GM19372 (cell line): ENCODE measurements at regions not wholly inside any gene's neighbourhood (a gene's known extent, or its start where the extent isn't known, plus 50 kb on each side); places are given as distances from the start of the nearest gene placed in this dataset.
"Not testable (repeated sequence)": the region's sequence is repeated elsewhere in the genome, so short reads cannot be mapped to it uniquely, and the experiment has no call there.

Source experiments
- ATAC-seq: cut with Tn5 transposase; IDR thresholded peaks from one replicate; pipeline ENCODE4 v1.9.1; 2021; ENCODE audit warnings: mild to moderate bottlenecking, low read depth, moderate library complexity; ENCODE audit not compliant: unreplicated experiment

GRCh38 chr4:27616166-27616565 lies 755.5 kb downstream of the STIM2 start:
- no peak for ATAC-seq

DNA sequence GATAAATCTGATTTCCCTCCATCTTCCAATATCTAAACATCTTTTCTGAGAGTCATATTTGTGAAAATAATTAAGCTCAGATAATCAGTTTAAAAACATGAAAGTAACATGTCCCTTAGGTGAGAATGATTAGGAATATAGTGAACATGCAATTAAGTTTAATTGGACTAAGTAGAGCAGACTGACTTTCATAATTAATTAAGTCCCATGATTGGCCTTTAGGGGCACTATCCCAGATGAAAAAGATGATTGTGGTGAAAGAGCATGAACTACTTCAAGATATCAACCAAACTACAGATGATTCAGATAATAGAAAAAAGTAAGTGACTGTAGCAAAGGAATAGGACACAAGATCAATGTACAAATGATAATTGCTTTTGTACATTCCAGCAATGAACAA lies 758.8 kb downstream of the STIM2 start:
- ATAC-seq, result no peak

DNA sequence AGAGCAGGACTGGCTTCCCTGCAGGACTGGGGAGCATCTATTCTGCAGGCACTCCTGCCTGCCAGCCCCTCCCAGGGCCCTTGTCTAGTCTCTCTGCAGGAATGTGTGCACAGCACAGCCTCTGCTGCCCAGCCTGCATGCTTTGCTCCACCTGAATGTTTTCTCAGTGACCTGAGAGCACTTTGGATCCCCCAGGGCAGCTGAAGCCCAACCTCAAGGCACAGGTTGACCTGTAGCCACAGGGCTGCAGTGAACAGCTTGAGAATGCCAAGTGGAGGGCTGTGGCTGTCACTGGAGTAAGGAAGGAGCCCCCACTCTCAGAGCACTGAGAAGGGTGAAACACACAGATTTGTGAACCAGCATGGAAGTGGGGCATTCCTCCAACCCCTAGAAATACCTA lies 760.2 kb downstream of the STIM2 start:
- ATAC-seq, result no peak

DNA sequence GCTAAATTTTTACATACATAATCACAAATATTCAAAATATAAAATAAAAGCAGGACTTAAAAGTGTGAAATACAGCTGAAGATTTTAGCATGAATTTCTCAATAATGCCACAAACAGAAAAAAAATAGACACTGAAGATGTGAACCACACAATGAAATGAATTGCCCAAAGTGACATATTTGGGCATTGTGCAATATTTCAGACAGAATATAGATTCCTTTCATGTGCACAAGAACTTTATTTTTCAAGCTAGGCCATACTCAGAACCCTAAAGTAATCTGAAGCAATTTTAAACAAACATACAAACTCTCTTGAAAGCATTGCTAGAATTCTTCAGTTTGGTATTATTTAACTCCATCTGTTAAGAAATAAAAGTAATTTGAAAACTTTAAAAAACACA lies 764.1 kb downstream of the STIM2 start:
- no peak for ATAC-seq

- ATAC-seq, result no peak
Measured at GRCh38 chr4:27628609-27629008, 768.0 kb downstream of the STIM2 start.

GRCh38 chr4:27629532-27630225 lies 769.0 kb downstream of the STIM2 start:
- no peak for ATAC-seq

DNA sequence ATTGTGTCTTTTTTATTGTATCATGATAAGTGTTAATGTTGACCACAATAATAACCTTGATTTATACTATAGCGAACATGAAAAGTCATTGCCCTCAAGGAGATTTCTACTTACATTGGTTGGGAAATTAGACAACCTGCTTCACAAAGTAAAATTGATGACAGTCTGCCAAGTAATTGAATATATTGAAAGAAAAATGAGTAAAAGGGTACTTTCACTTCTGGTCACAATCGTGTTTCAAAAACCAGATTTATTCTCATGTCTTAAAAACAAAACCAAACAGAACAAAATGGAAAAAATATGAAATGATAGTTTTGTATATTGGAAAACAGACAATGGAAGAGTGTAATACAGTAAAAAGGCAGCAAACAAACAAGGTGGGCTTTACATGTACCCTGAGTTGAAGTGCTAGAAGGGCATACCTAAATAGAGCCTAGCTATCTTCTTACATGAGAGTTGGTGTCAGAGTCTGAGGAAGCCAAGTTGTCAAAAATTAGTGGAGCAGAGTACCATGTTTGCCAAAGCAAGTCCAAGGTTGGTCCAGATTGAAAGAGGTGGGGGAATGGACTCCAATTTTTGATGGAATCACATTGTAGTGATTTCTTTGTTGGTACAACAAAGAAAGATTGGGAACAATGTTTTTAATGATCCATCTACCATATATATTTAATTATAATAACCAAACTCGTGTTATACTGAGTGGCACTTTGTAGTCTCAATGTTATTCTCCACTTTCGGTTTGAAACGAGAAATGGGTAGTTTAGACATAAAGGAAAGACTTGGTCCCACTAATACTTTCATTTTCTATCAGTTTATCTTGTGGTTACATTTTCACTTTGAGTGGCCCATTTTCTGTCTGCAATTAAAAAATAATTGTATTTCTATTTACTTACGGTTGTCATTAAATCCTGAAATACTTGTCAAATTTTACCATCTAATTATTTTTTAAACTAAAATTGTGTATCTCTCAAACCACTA lies 775.6 kb downstream of the STIM2 start:
- no peak for ATAC-seq

GRCh38 chr4:27638163-27638915 lies 777.7 kb downstream of the STIM2 start:
- ATAC-seq, result no peak

- ATAC-seq, result no peak
Measured at GRCh38 chr4:27643101-27643500, 782.5 kb downstream of the STIM2 start.

DNA sequence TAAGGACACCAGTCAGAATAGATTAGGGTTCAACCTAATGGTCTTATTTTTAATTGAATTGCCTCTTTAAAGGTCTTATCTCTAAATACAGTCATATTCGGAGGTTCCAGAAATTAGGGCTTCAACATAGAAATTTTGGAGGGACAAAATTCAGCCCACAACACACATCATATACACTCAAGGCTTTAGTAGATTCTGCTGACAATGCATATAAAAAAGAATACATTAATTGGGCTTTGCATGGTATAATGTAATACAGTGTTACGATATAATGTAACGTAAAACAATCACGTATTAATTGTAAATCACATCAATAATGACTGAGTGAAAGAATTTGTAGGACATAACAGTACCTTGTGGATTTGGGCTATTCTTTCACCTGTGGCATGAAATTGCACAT lies 787.8 kb downstream of the STIM2 start:
- no peak for ATAC-seq

- ATAC-seq, result no peak
Measured at GRCh38 chr4:27662426-27662825, 801.8 kb downstream of the STIM2 start.

DNA sequence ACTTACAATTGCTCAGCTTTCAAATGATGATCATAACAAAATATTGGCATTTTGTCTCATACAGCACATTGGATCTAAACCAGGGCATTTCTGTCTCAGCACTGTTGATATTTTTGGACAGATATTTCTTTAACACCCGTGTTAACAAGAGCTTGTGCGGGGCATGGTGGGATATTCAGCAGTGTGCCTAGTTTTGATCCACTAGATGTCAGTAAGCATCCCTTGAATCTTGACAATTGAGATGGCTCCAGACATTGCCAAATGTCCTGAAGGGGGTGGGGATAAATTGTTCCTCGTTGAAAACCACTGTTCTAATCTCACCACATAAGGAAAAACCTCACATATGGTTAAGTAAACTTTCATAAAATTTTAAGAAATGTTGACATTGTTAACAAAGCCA lies 806.3 kb downstream of the STIM2 start:
- ATAC-seq, result no peak

DNA sequence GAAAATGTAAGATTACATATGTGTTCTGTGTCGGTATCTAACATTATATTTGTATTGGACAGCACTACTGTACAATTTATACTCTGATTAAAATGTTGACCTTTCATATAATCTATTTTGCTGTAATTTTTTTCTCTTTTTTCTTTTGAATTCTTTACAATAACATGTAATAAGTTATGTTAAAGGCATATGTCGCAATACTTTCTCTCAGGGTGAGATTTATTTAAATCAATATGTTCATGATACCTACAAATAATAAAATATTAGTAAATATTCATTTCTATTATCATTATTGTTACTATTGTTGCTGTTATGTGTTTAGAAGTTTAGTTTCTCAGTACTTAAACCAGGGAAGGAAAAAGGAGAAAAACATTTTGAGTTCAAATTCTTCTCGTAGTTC lies 807.4 kb downstream of the STIM2 start:
- ATAC-seq, result no peak

DNA sequence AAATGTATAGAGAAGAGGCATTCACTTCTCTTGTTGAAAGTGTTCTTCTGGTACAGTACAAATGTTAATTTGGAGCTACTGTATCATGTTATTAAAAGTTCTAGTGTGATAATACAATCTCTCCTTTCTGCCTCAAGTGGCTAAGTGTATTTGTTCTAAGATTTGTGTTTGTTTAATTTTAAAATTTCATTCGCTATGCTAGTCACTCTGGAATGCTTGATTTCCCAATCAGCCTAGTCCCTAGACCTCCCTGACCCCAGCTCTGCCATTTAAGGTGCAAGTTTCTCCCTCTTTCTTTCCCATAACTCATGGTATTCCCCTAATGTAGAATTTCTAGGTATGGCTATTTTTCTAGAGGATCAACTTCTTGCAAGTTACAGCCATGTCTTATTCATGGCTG lies 817.4 kb downstream of the STIM2 start:
- ATAC-seq, result no peak

DNA sequence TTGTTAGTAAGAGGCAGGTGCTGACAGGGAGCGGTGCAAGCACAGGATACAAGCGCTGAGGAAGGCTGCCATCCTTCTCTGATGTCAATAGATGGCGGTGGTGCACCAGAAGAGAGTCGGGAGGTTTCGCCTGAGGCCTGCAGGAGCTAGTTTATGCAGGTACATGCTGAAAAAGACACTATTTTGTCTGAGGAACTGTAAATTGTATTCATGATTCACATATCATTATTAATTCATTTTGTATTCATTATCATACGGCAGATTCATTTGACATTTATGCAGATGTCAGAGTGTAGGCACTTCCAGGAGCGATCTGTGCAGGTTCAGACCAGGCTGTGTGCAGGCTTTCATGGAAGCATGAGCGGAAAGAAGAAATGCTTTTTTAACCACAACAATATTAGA lies 824.0 kb downstream of the STIM2 start:
- peak; percentile 85 for ATAC-seq

- no peak for ATAC-seq
Measured at GRCh38 chr4:27685091-27685490, 824.5 kb downstream of the STIM2 start.

GRCh38 chr4:27685947-27686346 lies 825.3 kb downstream of the STIM2 start:
- no peak for ATAC-seq

- ATAC-seq, result no peak
Measured at GRCh38 chr4:27692158-27692557, 831.5 kb downstream of the STIM2 start.

- ATAC-seq, result no peak
Measured at GRCh38 chr4:27692868-27693634, 832.4 kb downstream of the STIM2 start.

DNA sequence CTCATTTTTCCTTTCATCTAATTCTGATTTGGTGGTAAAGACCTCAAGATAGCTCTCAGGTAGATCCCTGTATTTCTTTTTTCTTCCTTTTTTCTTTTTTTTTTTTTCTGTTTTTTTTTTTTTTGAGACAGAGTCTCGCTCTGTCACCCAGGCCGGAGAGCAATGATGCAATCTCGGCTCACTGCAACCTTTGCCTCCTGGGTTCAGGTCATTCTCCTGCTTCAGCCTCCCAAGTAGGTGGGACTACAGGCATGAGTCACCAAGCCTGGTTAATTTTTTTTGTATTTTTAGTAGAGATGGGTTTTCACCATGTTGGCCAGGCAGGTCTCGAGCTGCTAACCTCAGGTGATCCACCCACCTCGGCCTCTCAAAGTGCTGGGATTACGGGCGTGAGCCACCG lies 835.6 kb downstream of the STIM2 start:
- ATAC-seq, result not testable (repeated sequence)
